ENCODE measurements at regions not wholly inside any gene's neighbourhood (a gene's known extent, or its start where the extent isn't known, plus 50 kb on each side); places are given as distances from the start of the nearest gene placed in this dataset.

DNA sequence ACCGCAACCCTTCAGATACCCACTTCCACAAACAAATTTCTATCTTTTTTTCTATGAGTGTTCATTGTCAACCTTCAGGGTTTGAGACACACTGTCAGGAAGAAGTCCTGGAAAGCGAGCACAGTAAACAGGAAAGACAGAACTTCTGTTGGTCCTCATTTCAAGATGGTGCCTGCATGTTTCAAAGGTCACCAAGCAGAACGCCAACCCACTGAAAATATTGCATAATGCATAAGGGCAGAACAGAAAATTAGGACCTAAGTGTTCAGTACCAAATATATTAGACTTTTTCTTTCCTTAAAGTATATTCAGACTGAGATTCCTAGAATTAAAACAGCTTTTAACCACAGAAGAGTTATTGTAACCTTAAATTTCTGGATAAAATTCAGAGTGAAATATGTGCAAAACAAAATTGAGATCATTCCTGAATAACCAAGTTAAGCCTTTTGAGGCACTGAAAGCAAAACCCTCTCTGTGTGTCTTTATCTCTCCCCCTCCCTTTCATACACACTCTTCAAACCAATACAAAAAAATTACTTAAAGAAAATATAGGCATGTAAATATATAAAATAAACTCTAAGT is 387.8 kb upstream of the THBS1 start:
- no peak for DNase-seq

DNA sequence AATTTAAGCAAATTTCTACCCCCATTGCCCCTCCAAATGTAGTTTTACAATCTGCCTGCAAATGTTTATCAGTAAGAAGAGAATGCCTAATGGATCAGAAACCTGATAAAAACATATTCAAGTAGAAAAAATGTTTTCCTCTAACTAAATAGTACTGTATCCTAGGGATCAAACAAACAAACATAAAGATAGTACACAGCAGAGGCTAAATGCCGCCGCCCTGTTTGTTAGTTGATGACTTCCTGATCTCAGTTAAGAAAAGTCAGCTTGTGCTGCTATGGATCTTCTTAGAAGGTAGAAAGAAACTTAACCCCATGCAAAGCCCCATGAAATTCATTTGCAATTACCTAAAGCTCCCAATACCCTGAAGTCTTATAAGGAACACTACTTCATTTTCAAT is 387.3 kb upstream of the THBS1 start:
- DNase-seq: no peak

DNA sequence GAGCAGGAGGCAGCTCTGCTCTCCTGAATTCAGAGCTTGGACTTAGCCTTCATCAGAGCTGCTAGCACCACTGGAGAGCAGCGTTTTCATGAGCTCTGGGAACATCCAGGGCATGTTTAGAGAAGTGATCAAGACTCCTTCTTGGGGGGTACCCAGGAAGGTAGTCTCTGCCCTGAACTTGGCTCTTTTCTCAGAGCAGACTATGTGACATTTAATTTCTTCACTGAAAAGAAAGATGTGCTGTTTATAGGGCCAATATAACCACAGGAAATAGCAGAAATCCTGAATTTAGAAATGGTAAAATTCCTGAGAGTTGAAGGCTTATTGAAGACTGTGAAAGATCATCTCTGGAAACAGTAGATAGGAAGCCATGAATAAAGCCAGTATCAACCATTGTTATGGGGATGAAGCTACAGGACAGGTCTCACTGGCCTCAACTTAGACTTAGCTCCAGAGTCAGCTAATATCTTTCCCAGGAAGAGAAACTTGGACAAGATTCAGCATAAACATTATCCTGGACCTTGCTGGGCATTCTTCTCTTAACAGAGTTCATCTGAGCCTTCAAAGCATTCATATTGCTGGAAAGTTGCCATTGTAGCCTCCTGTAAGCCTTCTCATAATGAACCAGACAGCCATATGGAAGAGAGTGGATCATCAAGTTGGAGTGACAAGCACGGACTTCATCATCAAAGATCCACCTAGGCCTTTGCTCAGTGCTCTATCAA is 386.6 kb upstream of the THBS1 start:
- DNase-seq: no peak

DNA sequence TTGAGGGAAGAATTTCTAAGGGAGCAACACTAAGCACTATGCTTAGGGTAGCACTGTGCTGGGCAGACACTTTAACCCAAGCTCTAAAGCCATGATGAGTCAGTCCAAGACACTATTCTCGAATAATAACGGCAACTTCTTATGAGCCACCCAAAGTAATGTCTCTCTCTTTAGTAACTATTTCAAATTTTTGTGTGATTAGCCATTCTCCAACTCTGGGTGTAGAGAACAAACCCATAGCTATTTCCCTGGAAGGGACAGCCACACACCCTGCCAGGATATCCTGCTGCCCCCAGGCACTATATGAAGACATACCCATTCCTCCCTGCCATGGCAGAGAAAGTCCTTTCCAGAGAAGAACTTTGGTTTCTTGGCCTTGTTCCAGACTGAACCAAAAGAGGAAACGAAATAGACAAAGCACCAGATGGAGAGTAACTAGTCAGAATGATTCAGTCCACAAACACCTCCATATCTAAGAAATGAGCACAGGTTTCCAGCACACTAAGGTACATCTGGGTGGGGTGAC is 384.9 kb upstream of the THBS1 start:
- DNase-seq: peak; percentile 39

DNA sequence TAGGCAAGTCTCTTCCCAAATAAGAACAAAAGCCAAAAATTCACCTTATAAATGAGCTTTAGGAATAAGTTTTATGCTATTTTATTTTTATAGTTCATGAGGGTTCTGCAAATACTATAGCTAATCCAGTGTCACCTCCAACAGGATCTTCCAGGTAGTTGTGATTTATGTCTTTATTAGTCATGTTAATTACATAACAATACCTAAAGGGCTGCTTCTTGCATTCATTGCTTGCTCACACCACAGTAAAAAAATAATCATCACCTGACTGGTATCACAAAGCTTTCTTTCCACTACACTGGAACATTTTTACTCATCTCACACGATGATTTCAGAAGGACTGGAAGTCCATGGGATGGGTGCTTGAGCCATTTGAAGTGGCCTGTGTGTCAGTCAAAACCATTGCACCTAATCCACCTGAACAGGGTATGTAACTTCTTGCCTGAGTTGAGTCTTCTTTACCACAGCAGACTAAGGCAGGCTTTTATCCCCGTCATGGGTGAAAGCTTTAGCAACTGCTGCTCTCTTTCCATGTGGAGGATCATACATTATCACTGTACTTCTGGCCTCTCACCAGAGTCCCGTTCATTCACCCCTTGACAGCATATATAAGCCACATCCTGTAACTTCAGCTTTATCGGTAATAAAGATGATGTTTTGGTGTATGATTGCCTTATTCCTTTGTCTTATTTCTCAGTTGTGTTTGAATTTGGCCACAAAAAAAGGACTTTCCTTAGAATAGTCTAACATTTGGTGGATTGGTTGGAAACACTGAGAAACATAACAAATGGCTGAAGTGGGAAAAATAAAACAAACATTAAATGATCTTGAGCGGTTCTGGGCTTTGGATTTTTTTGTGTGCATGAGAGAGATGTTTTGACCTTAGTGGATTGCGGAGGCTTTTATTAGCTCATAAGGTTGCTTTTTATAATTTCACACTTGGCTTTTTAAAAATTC is 382.6 kb upstream of the THBS1 start:
- no peak for DNase-seq

DNA sequence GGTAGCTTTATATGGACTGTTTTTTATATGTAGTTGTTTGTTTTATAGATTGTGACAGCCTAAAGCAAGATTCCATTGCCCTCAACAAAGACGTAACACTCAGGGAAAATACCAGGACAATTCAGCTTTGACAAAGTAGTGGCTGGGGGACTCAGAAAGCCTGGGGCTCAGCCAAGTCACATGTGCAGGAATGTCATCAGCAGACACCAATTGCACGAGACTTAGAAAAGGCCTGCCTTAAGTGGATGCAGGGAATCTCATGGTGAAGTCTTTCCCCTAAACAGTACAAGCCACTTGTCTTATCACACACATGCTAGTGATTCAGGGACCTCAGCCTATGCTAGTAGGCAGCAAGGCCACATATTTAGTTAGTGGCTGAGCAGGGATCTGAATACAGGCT is 381.8 kb upstream of the THBS1 start:
- no peak for DNase-seq

DNA sequence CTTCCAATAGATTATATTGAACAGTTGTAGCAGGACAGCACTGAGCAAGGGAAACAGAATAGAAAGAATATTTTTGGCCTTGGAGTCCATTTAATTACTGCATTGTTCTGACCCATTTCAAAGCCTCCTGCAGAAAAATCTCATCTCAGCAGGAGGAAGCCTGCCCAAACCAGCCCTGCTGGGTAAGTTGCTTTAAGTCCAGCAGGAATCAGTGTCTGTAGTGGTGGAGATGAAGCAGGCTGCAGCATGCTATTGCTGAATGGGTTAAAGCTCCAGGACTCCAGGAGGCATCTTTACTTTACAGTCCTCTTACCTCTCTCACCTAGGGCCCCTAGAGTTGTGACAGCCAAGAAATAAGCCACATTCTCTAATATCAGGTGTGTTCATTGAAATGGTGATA is 380.3 kb upstream of the THBS1 start:
- no peak for DNase-seq

DNA sequence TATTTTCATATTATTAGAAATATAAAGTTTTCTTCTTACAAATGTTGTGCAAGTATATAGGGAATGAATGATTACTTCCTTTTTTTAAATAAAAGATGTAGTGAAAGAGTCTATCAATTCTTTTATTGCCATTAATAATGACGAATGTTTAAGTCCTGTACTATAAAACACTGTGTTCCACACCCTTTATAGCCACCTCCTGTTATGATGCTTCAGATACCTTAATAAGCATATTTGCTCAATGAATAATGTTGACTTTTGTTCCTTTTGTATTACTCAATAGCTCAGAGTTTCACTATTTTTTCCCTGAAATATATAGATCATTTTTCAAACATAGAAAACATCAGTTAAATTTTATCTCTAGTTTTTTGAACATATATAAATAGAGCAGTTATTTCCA is 378.2 kb upstream of the THBS1 start:
- DNase-seq: no peak

DNA sequence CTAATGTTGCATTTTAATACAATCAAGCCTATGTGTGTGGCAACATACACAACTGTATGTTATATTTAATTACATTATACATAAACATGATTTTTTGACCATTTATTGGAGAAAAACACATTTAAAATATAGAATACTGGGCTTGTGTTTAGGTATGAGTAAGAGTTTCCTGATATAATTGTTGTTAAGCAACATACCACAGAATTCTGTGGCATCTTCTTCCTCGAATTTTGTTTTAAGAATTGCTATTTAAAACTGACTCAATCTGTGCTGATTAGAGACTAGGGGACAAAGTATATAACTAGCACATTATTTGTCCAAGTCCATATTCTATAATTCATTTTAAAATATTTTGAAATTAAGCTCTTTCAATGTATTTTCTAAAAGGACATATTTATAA is 376.8 kb upstream of the THBS1 start:
- DNase-seq: no peak

DNA sequence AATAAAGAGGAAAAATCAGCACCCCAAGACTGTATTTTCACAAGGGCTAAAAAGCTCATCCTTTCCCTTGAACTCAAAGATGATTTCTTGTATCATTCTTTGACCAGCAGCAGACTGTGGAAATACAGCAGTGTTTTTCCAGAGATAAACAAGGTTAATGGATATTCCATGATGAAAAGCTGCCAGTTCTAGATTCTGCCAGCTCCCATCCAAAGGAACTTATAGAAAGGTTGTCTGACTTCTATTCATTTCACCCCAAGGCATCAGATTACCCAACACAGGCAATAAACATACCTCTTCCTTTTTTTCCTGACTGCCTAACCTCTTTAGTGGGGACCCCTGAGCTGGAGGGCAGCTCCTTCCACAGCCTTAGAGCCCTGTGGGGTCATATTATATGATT is 375.8 kb upstream of the THBS1 start:
- DNase-seq: no peak

DNA sequence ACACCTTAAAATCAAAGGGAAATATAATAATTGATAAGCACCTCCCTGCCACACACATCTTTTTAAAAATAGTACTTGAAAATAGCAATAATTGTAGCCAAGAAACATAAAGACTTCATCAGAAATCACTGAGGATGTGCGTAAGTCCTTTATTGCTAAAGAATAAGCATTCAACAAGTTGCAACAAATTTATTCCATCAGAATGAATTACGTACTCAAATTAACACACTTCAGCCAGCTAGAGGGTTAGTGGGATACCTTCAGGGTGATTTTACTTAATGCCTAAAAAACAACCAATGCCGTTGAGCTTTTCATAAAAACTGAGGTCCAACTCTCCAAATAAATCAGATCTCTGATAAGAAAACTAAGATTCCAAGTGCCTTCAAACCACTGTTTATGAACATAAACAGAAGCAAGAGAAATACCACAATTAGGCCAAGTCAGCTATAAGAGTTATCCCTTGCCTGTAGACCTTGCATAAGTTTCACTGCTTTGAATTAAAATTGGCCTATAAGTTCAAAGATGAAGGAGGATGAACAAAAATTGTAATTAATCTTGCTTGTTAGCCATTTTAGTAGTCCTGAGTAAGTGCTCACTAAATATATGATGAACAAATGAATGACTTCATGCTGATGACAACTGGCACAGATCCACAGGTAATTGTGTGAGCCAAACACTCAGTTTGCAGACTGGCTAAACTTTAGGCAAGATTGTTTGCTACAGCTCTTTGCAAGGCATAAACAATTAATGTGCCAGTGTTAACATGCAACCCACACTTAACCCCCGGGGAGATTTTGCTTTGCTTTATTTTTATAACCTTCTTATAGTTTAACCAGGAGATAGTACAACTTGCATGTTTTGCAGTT is 375.1 kb upstream of the THBS1 start:
- DNase-seq: no peak

DNA sequence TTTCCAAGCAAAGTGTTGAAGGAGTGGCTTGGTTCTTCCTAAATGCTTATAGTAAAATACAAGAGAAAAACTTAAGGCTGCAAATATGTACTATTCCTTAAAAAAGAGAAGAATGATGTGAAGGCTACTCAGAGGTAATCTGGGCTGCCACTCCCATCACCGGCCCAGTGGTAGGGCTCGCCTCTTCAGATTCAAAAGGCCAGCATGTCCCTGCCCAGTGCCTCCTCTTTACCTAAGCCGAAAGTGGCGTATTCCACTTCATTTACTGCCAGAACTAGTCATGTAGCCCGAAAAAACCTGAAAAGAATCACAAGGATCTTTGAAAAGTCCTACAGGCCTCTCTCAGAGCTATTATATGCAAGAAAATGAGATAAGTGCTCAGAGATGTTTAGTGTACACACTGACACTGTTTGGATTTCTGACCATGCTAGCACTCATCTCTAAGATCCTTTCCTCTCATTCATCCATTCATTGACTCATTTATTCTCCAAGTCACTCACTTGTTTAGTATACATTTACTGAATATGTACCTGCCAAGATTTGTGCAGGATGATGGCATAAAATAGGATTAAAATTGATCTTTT is 373.3 kb upstream of the THBS1 start:
- DNase-seq: no peak

DNA sequence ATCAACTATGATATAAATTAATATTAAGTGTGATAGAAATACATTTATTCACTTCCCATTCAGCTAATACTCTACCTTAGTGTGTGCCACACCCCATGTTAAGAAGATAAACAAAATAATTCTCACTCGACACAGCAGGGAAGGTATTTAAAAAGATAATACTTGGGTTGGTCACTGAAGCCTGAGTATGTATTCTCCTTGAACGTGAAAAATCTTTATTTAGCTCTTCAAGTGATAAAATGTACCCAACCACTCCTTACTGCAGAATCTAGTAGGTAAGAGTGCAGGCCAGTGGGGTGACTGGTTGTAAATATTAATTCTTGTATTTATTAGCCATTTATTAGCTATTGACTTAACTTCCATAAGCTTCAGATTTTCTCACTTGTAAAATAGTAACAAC is 372.7 kb upstream of the THBS1 start:
- no peak for DNase-seq

DNA sequence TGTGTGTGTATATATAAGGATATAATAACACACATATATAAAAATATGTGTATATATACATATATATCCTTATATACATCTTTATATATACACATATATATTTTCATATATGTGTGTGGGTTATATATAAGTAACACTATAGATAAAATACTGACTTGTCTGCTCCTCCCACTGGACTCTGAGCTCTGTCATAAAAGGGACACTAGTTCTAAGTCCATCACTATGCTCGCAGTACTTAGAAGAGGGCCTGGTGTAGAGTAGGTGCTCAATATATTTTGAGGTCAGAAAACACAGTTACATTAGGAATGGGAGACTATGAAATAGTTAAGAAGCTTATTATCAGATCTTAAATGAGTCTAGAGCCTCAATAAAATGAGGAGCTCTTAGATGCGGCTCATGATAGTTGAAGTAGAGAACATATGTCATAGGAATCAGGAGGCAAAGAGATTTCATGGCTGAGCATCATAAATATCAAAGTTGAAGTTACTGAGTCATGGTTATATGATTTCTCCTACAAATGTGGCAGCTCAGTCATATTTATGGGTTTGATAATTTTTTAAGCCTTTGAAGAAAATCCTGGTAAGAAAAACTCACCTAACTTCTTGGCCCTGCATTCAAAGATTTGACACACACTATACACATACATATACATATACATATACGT is 371.2 kb upstream of the THBS1 start:
- DNase-seq: no peak

DNA sequence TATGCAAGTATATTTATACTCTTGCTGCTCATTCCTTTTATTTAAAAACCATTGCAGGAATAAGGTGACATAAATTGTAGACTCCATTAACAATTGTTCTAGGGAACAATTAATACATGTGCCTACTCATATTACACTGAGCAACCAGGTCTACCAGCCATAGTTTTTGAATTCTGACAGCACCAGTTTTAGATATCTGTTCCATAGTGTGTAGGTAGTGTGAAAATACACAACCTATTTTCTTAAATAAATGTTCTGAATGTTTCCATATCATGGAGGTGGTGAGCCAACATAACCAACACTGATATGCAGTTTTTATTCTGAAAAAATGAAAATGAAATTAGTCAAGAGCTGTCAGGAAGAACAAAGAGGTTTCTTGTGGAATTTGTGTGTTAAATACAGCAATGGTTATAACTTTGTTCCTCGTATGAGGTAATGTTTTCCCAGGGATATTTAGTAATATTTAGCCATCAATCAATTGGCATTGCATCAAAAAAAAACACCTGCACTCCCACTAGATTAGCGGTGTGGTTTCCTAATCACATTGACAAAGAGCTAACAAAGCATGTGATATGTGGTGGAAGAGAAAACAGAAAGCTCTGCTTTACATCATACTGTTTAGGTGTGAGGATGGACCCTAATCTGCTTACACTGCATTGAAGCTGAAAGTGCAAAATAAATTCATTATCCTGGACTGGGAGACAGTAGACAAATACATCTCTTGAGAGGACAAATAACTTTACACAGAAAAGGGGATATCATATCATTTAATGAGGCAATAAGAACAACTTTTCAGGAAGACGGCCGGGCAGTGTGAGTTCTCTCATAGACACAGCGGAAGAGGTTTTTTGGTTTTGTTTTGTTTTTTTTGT is 369.5 kb upstream of the THBS1 start:
- no peak for DNase-seq

DNA sequence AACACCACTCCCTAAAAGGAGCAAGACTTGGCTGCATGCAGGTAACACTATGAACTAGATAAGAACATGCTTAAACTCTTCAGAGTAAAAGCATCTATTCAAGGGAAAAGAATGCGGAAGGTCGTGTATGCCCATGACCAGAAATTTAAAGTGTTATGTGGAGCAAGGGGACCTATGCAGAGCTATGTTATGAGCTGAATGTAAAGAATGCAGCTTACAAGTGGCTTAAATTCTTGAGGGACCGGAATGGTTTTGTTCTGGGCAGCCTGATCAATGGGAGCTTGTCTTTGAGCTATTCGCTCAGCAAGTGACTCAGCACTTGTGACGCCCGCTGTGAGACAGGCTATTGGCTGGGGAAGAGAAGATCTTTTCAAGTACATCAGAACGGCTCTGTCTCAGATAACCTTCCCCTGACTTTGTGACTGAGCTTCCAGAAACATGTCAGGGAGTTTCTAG is 367.5 kb upstream of the THBS1 start:
- DNase-seq: no peak

DNA sequence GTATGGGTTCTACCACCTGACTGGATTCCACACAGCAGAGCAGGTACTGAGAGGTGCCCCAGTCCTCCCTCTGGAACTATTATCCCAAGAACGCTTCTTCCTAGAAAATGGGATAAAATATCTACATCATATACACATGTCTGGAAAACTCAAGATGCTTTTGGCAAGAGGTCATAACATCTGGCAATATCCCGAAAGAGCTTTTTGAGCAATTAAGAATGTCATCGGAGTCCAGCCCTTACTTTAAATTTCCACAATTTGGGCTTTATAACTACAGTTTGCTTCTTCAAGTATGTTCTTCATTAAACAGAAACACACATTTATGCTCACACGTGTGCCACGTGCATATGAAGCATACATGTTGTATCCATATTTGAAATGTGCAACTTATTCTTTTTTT is 365.9 kb upstream of the THBS1 start:
- DNase-seq: no peak

DNA sequence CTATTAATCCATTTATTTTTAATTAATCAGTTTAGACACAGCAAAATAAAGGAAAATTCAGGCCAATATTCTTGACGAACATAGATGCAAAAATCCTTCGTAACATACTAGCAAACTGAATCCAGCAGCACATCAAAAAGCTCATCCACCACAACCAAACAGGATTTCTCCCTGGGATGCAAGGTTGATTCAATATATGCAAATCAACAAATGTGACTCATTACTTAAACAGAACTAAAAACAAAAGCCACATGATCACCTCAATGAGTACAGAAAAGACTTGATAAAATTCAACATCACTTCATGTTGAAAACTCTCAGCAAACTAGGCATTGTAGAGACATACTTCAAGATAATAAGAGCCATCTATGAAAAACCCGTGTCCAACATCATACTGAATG is 364.1 kb upstream of the THBS1 start:
- no peak for DNase-seq

DNA sequence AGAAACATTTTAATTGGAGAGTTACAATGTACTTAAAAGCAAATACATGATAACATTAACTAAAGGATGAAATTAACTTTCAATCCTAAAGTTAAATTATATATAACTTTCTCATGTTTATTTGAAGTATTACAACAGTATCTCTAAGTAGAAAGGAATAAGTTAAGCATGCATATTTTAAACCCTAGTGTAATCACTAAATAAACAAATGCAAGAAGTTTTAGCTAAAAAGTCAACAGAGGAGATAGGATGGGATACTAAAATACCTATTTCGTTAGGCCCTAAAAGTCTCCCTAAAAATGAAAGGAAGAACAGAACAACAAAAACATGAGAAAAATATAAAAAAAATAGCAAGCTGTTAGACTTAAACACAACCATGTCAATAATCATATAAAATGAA is 361.3 kb upstream of the THBS1 start:
- no peak for DNase-seq

DNA sequence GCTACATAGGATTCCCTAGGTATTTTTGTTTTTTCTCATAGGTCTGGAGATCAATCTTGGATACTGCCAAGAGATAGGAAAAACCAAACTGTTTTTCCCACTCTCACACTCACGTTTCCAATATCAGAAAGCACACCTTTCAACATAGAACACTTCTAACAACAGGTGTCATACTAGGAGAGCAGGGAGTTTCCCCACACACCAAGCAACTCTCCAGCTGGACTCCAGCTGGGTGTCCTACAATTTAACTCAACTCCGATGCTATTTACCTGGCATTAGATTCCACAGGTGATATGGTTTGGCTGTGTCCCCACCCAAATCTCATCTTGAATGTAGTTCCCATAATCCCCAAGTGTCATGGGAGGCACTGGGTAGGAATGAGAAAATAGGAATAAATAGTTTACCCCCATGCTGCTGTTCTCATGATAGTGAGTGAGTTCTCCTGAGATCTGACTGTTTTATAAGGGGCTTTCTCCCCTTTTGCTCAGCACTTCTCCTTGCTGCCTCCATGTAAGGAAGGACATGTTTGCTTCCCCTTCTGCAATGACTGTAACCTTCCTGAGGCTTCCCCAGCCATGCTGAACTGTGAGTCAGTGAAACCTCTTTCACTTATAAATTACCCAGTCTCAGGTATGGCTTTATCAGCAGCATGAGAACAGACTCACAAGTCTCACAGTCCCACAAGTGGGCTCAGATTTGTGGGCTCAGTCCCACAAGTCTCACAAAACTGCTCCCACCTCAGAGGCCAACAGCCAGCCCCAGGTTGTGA is 354.5 kb upstream of the THBS1 start:
- DNase-seq: no peak

Data from inflammatory macrophage treated with lipopolysaccharide for 4 hours (primary cell).